Neuronal stem cell (in vitro differentiated cells): ENCODE measurements at regions not wholly inside any gene's neighbourhood (a gene's known extent, or its start where the extent isn't known, plus 50 kb on each side); places are given as distances from the start of the nearest gene placed in this dataset.

Source experiments
- DNase-seq: peaks from one replicate; pipeline ENCODE4 v3.0.0-alpha.2; 2013; ENCODE audit warnings: low spot score
- H2AFZ ChIP-seq: one replicate; pipeline ENCODE4 v1.6.1; 2013; ENCODE audit warnings: mild to moderate bottlenecking, low read length, inconsistent platforms
- H2AK5ac ChIP-seq: 2 replicates; pipeline ENCODE4 v1.6.1; 2013; ENCODE audit warnings: low read depth, mild to moderate bottlenecking, inconsistent platforms, low read length, moderate library complexity, mixed read lengths
- H2BK120ac ChIP-seq: 2 replicates; pipeline ENCODE4 v1.6.1; 2013; ENCODE audit warnings: low read depth, mild to moderate bottlenecking, inconsistent platforms, low read length, moderate library complexity, mixed read lengths
- H2BK12ac ChIP-seq: one replicate; pipeline ENCODE4 v1.6.1; 2013; ENCODE audit warnings: low read length, inconsistent platforms
- H2BK15ac ChIP-seq: 2 replicates; pipeline ENCODE4 v1.6.1; 2013; ENCODE audit warnings: mild to moderate bottlenecking, low read length, inconsistent platforms, mixed read lengths
- H2BK5ac ChIP-seq: one replicate; pipeline ENCODE4 v1.6.1; 2013; ENCODE audit warnings: inconsistent platforms, mild to moderate bottlenecking, low read length, moderate library complexity
- H3K14ac ChIP-seq: one replicate; pipeline ENCODE4 v1.6.1; 2013; ENCODE audit warnings: low read length, inconsistent platforms
- H3K18ac ChIP-seq: 2 replicates; pipeline ENCODE4 v1.6.1; 2013; ENCODE audit warnings: low read length, inconsistent platforms
- H3K23ac ChIP-seq: 2 replicates; pipeline ENCODE4 v1.6.1; 2013; ENCODE audit warnings: low read depth, mild to moderate bottlenecking, mixed read lengths, low read length, inconsistent platforms; ENCODE audit not compliant: poor library complexity
- H3K27ac ChIP-seq: replicated peaks from 3 replicates; pipeline ENCODE4 v1.5.1; 2013; ENCODE audit warnings: low read length, inconsistent platforms
- H3K27me3 ChIP-seq, 3 experiments: 2 replicates each; pipeline ENCODE4 v1.6.1; 2013; ENCODE audit warnings: low read length in 3 of 3, mild to moderate bottlenecking in 2 of 3, inconsistent platforms in 1 of 3, low read depth in 1 of 3, mixed read lengths in 1 of 3, moderate library complexity in 1 of 3; ENCODE audit not compliant: control insufficient read depth in 3 of 3, insufficient read depth in 3 of 3
- H3K36me3 ChIP-seq, 2 donors: replicated peaks in 1 of 2; 2 replicates each; pipeline ENCODE4 v1.6.1; 2013; ENCODE audit warnings: low read length in 2 of 2; ENCODE audit not compliant: control insufficient read depth in 2 of 2, insufficient read depth in 2 of 2
- H3K4ac ChIP-seq: 2 replicates; pipeline ENCODE4 v1.6.1; 2013; ENCODE audit warnings: inconsistent platforms, mild to moderate bottlenecking, low read length, moderate library complexity
- H3K4me1 ChIP-seq, 2 donors: 1 replicate in 1 of 2; 2 replicates in 1 of 2; pipeline ENCODE4 v1.6.1; 2013; ENCODE audit warnings: low read length in 2 of 2, low read depth in 1 of 2; ENCODE audit not compliant: control insufficient read depth in 2 of 2, insufficient read depth in 1 of 2
- H3K4me2 ChIP-seq: one replicate; pipeline ENCODE4 v1.6.1; 2013; ENCODE audit warnings: mild to moderate bottlenecking, low read length, inconsistent platforms; ENCODE audit not compliant: insufficient read depth, poor library complexity, severe bottlenecking
- H3K4me3 ChIP-seq, 2 donors: 2 replicates each; pipeline ENCODE4 v1.5.1; 2013; ENCODE audit warnings: low read length in 2 of 2, mild to moderate bottlenecking in 2 of 2, inconsistent platforms in 1 of 2, moderate library complexity in 1 of 2
- H3K79me1 ChIP-seq: one replicate; pipeline ENCODE4 v1.6.1; 2013; ENCODE audit warnings: low read depth, mild to moderate bottlenecking, inconsistent platforms, low read length, moderate library complexity
- H3K9ac ChIP-seq: one replicate; pipeline ENCODE4 v1.6.1; 2013; ENCODE audit warnings: mild to moderate bottlenecking, low read depth, low read length, inconsistent platforms; ENCODE audit not compliant: poor library complexity
- H3K9me3 ChIP-seq, 2 donors: replicated peaks in 1 of 2; 2 replicates each; pipeline versions ENCODE3 to v1.6.1; 2013; ENCODE audit warnings: low read length in 2 of 2, mild to moderate bottlenecking in 2 of 2, inconsistent platforms in 1 of 2, low read depth in 1 of 2, mixed read lengths in 1 of 2, moderate library complexity in 1 of 2; ENCODE audit not compliant: control insufficient read depth in 2 of 2, insufficient read depth in 1 of 2
- H4K8ac ChIP-seq: one replicate; pipeline ENCODE4 v1.6.1; 2013; ENCODE audit warnings: low read depth, mild to moderate bottlenecking, inconsistent platforms, low read length, moderate library complexity
- H4K91ac ChIP-seq: one replicate; pipeline ENCODE4 v1.6.1; 2013; ENCODE audit warnings: low read length, low read depth, mild to moderate bottlenecking, inconsistent platforms; ENCODE audit not compliant: poor library complexity
- WGBS, 2 donors: extraction: QIAGEN DNeasy Blood & Tissue Kit; methylation state at CpG; one replicate each; pipeline ENCODE4 v1.1.7; 2013; ENCODE audit warnings: missing lambda C conversion rate in 2 of 2, mixed read lengths in 1 of 2; ENCODE audit not compliant: insufficient read length in 2 of 2, insufficient replicate concordance in 1 of 2; ENCODE audit errors: extremely low coverage in 2 of 2; 5-methylcytosine and 5-hydroxymethylcytosine counted together

DNA sequence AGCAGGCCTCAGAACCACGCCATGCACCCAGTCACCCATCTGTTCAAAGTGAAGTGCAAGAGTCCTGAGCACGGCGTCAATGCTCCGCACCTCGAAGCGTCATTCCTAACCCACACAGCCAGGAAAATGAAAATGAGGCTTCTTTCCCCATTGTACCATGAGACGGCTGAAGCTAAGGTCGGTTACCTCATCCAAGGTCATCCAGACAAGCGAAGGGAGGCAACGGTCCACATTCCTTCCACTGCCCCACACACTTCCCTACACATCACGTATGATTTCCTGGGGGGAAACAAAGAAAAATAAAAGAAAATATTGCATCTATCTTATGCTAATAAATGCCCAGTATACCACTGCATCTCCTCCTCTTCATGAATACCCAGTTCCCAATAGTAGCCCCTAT, 113.5 kb upstream of the RAB6C start:
- WGBS, 2 donors = no CpG with 5 or more reads among the region's 11 CpGs
- H3K4me3 ChIP-seq = no peak overlapping the region

DNA sequence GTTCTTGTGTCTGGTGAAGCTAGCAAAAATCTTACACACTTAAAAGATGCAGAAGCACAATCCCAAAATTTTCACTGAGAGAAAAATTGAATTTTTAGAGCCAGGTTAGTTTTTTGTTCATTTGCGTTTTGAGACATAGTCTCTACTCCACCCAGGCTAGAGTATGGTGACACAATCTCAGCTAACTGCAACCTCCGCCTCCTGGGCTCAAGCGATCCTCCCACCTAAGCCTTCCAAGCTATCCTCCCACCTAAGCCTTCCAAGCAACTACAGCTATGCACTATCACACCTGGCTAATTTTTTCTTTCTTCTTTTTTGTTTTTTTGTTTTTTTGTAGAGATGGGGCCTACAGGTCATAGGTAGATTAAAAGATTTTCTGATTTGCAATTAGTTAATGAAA, 113.1 kb upstream of the RAB6C start:
- WGBS, 2 donors = no CpG with 5 or more reads among the region's 3 CpGs
- Histone ChIP-seq H3K18ac (no peak overlapping the region), H3K9ac (no peak overlapping the region), H3K4me3 (no peak overlapping the region), H3K27me3 (no peaks in the 10 kb centered on the region), H3K4ac (no peak overlapping the region), H3K79me1 (no peaks in the 10 kb centered on the region), H4K91ac (no peak overlapping the region), H3K27ac (no peak overlapping the region), H2AFZ (no peak overlapping the region), H2BK12ac (no peak overlapping the region), H2BK5ac (no peak overlapping the region), H2AK5ac (no peak overlapping the region), H3K4me1 (peaks cover 0 to 2% of the 10 kb centered on the region in 2 donors), H2BK15ac (no peak overlapping the region), H3K14ac (no peak overlapping the region), H4K8ac (no peak overlapping the region), H3K9me3 (no peaks in the 10 kb centered on the region), H2BK120ac (no peak overlapping the region), H3K4me2 (no peak overlapping the region), H3K36me3 (no peaks in the 10 kb centered on the region), H3K23ac (no peak overlapping the region)
- no peak for DNase-seq

More for the DNA sequence above, 113.5 kb upstream of the RAB6C start:
- Histone ChIP-seq H3K4ac (no peak overlapping the region), H2BK12ac (no peak overlapping the region), H2AFZ (no peak overlapping the region), H3K14ac (no peak overlapping the region), H3K4me1 (peaks cover 0 to 2% of the 10 kb centered on the region in 2 donors), H3K9ac (no peak overlapping the region), H4K8ac (no peak overlapping the region), H3K23ac (no peak overlapping the region), H2BK5ac (no peak overlapping the region), H3K27me3 (no peaks in the 10 kb centered on the region), H2BK15ac (no peak overlapping the region), H3K4me2 (no peak overlapping the region), H3K27ac (no peak overlapping the region), H3K9me3 (no peaks in the 10 kb centered on the region), H3K18ac (no peak overlapping the region), H2AK5ac (no peak overlapping the region), H4K91ac (no peak overlapping the region), H2BK120ac (no peak overlapping the region), H3K79me1 (no peaks in the 10 kb centered on the region), H3K36me3 (no peaks in the 10 kb centered on the region)
- no peak for DNase-seq

DNA sequence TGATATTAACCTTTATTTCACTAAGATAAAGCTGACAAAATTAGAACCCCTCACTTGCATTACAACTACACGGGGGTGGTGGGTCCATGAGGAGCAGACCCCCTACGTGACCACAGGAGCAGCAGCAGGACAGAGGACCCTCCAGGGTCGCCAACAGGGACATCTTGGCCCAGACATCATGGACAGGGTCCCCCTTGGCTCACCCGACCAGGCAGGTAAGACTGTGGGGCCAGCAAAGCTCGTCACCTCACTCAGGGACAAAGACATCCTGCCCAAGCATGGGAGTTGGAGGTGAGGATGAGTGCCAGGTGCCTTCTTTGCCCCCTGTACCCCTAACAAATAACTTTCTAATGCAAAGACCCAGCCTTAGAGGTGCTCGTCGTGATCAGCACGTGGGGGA, 111.3 kb upstream of the RAB6C start:
- H2BK120ac ChIP-seq = peak overlapping the region; percentile 87
- peak overlapping the region; percentile 48 for H4K8ac ChIP-seq
- no peaks in the 10 kb centered on the region for H3K79me1 ChIP-seq
- no peak overlapping the region for H3K9ac ChIP-seq
- peak overlapping the region; percentile 89 for H2AK5ac ChIP-seq
- no peaks in the 10 kb centered on the region for H3K9me3 ChIP-seq
- H3K27me3 ChIP-seq = no peaks in the 10 kb centered on the region
- peak overlapping the region in 1 of 2 donors; percentile 27 for H3K4me3 ChIP-seq
- H2AFZ ChIP-seq = no peak overlapping the region
- no peak overlapping the region for H2BK12ac ChIP-seq
- H3K14ac ChIP-seq = no peak overlapping the region
- no peak overlapping the region for H3K27ac ChIP-seq
- H3K4ac ChIP-seq = no peak overlapping the region
- no peak overlapping the region for H2BK5ac ChIP-seq
- no peak overlapping the region for H3K23ac ChIP-seq
- no CpG with 5 or more reads among the region's 8 CpGs for WGBS, 2 donors
- H2BK15ac ChIP-seq = no peak overlapping the region
- no peaks in the 10 kb centered on the region for H3K36me3 ChIP-seq
- DNase-seq = no peak
- H3K4me1 ChIP-seq = no peaks in the 10 kb centered on the region
- no peak overlapping the region for H3K4me2 ChIP-seq
- peak overlapping the region; percentile 22 for H3K18ac ChIP-seq
- no peak overlapping the region for H4K91ac ChIP-seq

DNA sequence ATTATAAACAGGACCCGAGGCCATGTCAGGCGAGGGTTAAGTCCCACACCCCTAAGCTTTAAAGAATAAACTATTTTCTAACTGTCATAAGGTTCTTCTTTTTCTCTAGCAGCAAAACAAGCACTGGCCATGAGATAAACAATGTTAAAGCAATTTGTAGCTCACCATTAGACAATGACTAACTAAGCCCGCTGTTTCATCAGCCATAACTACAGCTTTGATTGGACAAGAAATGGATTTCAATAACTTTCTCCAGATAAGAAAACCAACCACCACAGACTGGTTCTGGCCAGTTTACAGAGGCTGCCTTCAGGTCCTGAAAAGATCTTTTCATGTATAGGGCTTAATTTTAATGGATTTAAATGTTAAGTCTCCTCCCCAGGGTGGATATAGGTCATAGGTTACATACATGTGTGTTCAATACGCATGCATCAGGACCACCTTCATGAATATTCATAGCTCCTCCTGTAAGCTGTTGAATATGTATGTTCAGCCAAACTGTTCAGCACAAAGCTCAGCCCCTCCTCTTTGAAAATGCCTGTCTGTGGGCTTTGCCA, 108.7 kb upstream of the RAB6C start:
- Histone ChIP-seq H2BK12ac (no peak overlapping the region), H2BK5ac (no peak overlapping the region), H3K4me1 (no peaks in the 10 kb centered on the region), H3K4me2 (no peak overlapping the region), H3K36me3 (no peaks in the 10 kb centered on the region), H2AFZ (peak overlapping the region; percentile 60), H3K79me1 (no peaks in the 10 kb centered on the region), H2BK120ac (no peak overlapping the region), H3K27ac (no peak overlapping the region), H3K4me3 (no peak overlapping the region), H3K18ac (no peak overlapping the region), H3K27me3 (no peaks in the 10 kb centered on the region), H2AK5ac (no peak overlapping the region), H3K4ac (no peak overlapping the region), H3K9me3 (no peaks in the 10 kb centered on the region), H2BK15ac (no peak overlapping the region), H3K9ac (no peak overlapping the region), H3K14ac (no peak overlapping the region), H4K8ac (no peak overlapping the region), H3K23ac (no peak overlapping the region), H4K91ac (no peak overlapping the region)
- DNase-seq = no peak
- no CpG with 5 or more reads among the region's 4 CpGs for WGBS, 2 donors
